GM18520 (cell line): ENCODE measurements at regions not wholly inside any gene's neighbourhood (a gene's known extent, or its start where the extent isn't known, plus 50 kb on each side); places are given as distances from the start of the nearest gene placed in this dataset.

ENCODE experiments used
- ATAC-seq: cut with Tn5 transposase; IDR thresholded peaks from one replicate; pipeline ENCODE4 v1.9.1; 2021; ENCODE audit not compliant: unreplicated experiment

GRCh38 chr10:129105266-129105665 is 361.8 kb upstream of the MGMT start:
- ATAC-seq, result no peak

- ATAC-seq, result no peak
These were observed 360.7 kb upstream of the MGMT start for GRCh38 chr10:129106314-129106713.

GRCh38 chr10:129107525-129107924 is 359.5 kb upstream of the MGMT start:
- ATAC-seq, result no peak

- no peak for ATAC-seq
These were observed 358.7 kb upstream of the MGMT start for GRCh38 chr10:129108378-129108777.

- ATAC-seq, result no peak
These were observed 358.0 kb upstream of the MGMT start for GRCh38 chr10:129108994-129109393.

- no peak for ATAC-seq
These were observed 356.3 kb upstream of the MGMT start for GRCh38 chr10:129110780-129111179.

- no peak for ATAC-seq
These were observed 355.1 kb upstream of the MGMT start for GRCh38 chr10:129111922-129112321.

GRCh38 chr10:129114588-129114987 is 352.5 kb upstream of the MGMT start:
- ATAC-seq, result no peak

- no peak for ATAC-seq
These were observed 350.7 kb upstream of the MGMT start for GRCh38 chr10:129116371-129116770.

GRCh38 chr10:129120441-129120840 is 346.6 kb upstream of the MGMT start:
- no peak for ATAC-seq

GRCh38 chr10:129122846-129123245 is 344.2 kb upstream of the MGMT start:
- no peak for ATAC-seq

- no peak for ATAC-seq
These were observed 343.6 kb upstream of the MGMT start for GRCh38 chr10:129123428-129123827.

GRCh38 chr10:129126982-129127381 is 340.1 kb upstream of the MGMT start:
- no peak for ATAC-seq

GRCh38 chr10:129131457-129132132 is 335.4 kb upstream of the MGMT start:
- no peak for ATAC-seq

GRCh38 chr10:129133856-129134255 is 333.2 kb upstream of the MGMT start:
- no peak for ATAC-seq

- no peak for ATAC-seq
These were observed 332.7 kb upstream of the MGMT start for GRCh38 chr10:129134371-129134770.

- ATAC-seq, result no peak
These were observed 331.4 kb upstream of the MGMT start for GRCh38 chr10:129135624-129136023.

GRCh38 chr10:129136074-129136473 is 331.0 kb upstream of the MGMT start:
- ATAC-seq, result no peak

GRCh38 chr10:129136951-129137350 is 330.1 kb upstream of the MGMT start:
- no peak for ATAC-seq

GRCh38 chr10:129140921-129141885 is 325.8 kb upstream of the MGMT start:
- no peak for ATAC-seq

GRCh38 chr10:129151281-129151680 is 315.8 kb upstream of the MGMT start:
- ATAC-seq, result no peak

- no peak for ATAC-seq
These were observed 310.6 kb upstream of the MGMT start for GRCh38 chr10:129156406-129156805.
